ENCODE measurements at regions not wholly inside any gene's neighbourhood (a gene's known extent, or its start where the extent isn't known, plus 50 kb on each side); places are given as distances from the start of the nearest gene placed in this dataset.
"Not testable (repeated sequence)": the region's sequence is repeated elsewhere in the genome, so short reads cannot be mapped to it uniquely, and the experiment has no call there.

DNA sequence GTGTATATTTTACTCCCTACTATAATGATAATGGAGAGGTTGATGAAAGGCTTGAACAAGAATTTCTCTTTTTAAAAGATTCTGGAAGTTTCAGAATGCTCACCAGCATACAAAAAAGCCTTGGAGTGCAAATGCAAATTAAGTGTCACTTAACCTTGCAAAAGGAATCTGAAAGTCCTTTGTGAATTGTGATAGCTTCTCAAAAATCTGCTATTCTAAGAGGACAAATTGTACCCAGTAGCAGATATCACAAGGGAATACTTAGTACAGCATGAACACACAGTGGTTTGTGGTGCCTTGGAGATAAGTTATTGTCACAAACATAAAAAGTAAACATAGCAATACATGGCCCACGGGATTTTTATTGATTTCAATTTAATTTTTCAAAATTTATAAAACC lies 1208.3 kb upstream of the B3GALT2 start:
- in situ Hi-C loops (cut with HindIII; ENCODE audit: low sequenced_read_pairs), result no loop called here

DNA sequence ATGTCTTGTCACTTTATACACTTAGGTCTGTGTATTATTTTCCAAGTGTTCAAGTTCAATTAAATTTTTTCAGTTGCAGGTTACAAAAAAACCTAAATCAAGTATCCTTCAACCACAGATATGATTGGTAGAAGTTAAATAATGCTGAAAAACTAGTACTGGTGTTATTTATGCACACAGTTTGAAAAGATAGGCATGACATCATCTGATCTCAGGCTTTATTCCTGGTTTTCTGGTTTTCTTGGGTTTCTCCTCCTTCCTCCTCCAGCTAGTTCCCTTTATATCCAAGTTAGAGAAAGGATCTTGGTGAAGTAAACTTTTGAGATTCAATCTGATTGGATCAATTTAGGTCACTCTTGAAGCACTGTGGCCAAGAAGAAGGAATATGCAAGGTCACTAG lies 1201.1 kb upstream of the B3GALT2 start:
- in situ Hi-C loops (cut with HindIII; ENCODE audit: low sequenced_read_pairs), result no loop called here

DNA sequence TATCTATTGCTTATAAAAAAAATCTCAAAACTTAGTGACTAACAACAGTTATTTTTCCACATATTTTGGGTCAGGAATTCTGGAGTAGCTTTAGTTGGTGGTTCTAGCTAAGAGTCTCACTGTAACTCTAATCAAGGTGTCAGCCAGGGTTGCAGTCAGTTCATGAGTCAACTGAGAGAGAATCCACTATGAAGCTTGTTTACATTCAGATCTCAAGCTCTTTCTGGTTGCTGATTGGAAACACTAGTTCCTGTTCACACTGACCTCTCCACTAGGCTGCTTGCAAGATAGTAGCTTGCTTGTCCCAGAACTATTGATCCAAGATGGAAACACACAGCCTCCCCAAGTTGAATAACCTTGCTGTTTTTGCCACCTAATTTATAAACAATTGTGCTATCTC lies 1192.1 kb upstream of the B3GALT2 start:
- in situ Hi-C loops (cut with HindIII; ENCODE audit: low sequenced_read_pairs), result no loop called here

DNA sequence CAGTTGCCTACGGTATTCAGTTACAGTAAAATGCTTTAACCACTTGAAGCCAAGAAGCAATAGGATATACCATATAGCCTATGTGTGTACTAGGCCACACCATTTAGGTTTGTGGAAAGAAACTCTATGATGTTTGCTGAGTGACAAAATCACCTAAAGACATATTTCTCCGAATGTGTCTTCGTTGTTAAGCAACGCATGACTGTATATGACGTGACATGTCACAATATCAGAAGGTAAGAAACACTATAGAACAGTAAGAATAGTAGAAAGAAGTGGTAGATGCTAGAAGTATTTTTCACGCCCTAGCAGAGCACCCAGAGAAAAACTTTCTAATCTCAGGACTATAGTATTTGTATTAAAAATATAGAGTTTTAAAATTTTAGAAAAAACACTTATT lies 1188.2 kb upstream of the B3GALT2 start:
- in situ Hi-C loops (cut with HindIII; ENCODE audit: low sequenced_read_pairs), result no loop called here

DNA sequence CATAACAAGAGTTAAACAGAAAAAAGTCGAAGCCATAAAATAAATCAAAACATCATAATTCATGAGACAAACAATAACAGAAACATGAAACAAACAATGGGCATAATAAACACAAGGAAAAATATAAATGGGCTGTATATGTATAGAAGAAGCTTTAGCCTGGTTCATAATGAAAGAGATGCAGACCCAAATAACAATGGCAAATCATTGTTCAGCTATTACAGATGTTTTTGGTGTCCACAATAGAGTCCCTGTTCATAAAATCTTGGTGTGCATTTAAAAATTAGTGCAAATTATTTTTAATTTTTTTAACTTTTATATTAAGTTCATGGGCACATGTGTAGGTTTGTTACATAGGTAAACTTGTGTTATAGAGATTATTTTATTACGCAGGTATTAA lies 1185.9 kb upstream of the B3GALT2 start:
- in situ Hi-C loops (cut with HindIII; ENCODE audit: low sequenced_read_pairs), result no loop called here

DNA sequence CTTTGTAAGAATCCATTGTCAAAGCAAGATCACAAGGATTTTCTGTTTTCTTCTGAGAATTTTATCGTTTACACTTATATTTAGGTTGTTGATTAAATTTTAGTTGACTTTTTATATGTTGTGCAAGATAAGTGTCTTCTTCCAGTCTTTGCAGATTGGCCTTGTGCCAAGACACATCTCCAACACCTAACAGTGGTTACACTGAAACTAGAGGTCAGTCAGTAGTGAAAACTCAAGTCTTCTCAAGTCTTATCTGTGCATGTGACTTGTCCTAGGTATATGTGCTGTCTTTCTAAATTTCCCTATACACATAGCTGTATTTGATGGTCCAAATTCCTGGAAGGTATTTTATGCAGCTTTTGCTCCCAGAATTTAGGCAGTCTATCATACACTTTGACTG lies 1183.2 kb upstream of the B3GALT2 start:
- in situ Hi-C loops (cut with HindIII; ENCODE audit: low sequenced_read_pairs), result no loop called here

DNA sequence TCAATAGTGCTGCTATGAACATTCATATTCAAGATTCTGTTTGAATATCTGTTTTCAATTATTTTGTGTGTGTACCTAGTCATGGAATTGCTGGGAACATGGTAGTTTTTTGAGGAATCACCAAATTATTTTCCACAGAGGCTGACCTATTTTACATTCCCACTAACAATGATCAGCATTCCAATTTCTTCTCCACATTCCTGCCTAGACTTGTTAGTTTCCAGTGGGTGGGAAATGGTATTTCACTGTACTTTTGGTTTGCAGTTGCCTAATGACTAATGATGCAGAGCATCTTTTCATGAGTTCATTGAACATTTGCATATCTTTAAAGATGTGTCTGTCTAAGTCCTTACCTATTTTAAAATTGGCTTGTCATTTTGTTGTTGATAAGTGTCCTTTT lies 1182.6 kb upstream of the B3GALT2 start:
- in situ Hi-C loops (cut with HindIII; ENCODE audit: low sequenced_read_pairs), result no loop called here

DNA sequence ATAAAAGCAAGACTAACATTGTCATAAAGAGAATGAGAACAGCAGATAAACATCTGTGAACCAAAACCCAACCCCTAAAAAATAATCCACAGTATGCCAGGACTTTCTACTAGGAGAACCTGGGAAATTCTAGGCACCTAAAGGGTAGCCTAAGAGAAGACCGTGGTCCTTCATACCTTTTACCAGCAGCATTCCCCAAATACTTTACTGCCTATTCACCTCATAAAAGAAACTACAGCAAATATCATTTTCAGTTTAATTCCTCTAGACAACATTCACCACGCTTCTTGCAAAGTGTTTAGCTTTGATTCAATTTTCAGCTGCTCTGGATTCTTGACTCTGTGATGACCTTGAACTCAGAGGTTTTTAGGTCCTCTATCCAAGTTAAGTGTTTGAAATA lies 1180.7 kb upstream of the B3GALT2 start:
- in situ Hi-C loops (cut with HindIII; ENCODE audit: low sequenced_read_pairs), result no loop called here

DNA sequence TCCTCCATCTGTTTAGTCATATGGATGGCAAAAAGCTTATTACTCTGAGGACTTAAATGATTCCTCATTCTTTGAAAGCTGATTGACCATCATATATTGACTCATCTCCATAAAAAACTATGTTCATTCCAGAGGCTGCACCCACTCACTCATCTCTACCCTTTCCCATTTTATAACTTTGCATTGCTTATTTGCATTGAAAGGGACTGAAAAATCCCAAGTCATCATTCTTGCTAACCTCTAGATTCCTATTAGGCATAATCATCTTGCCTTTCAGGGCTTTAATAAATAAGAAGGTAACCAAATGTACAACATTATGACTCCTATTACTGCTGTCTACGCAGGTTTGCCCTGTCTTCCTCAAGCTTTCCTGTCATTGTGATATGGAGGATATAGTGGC lies 1180.3 kb upstream of the B3GALT2 start:
- in situ Hi-C loops (cut with HindIII; ENCODE audit: low sequenced_read_pairs), result no loop called here

DNA sequence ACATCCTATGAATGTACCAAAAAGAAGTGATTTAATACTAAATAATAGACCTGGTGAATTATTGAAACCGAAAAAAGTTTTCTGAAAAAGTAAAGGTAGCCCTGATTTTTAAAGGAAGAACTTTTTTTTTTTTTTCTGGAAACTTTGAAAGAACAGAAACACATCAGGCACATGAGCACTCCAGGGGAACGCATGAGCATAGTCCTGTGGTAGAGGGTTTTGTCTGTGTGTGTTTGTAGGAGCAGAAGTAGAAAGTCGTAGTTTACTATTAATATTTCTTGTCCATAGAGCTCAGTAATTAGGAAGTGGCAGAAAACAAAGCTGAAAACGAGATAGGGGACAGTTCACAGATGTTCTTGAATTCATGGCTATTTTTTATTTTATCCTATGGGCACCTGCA lies 1175.9 kb upstream of the B3GALT2 start:
- in situ Hi-C loops (cut with HindIII; ENCODE audit: low sequenced_read_pairs), result no loop called here

DNA sequence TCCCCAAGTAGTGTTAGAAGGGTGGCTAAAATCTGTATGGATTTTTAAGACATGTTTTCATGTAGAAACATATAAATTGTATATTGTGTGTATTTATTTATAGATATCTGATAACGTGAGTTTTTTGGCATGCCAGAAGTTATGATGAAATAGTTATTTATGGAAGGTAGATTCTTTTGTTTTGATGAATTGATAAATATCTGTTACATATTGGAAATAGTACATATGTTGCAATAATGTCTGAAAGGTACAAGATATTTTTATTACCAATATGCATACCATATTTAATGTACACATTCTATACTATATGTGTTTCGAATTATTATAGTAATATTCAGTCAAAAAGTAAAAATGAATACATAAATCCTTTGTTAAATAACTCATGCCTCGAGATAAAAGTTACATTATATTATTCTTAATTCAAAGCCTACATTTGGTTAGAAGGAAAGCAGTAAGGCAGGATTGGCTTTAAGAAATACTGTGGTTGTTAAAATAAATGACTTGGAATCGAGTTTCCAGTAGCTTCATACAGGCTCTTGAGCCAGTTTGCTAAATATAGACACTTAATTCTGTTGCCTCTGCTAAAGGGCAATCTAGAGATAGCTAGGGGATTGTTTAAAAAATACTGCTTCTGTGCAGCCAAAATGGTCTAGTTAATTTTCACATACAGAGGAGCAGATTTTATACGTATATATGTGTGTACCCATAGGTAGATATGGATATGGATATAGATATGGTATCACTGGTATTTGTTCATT lies 1175.1 kb upstream of the B3GALT2 start:
- in situ Hi-C loops (cut with HindIII; ENCODE audit: low sequenced_read_pairs), result no loop called here

DNA sequence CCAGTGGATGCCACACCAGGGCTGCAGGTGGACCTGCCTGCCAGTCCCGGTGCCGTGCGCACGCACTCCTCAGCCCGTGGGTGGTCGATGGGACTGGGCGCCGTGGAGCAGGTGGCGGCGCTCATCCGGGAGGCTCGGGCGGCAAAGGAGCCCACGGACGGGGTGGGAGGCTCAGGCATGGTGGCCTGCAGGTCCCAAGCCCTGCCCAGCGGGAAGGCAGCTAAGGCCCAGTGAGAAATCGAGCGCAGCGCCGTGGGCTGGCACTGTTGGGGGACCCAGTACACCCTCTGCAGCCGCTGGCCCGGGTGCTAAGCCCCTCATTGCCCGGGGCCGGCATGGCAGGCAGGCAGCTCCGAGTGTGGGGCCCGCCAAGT lies 1171.8 kb upstream of the B3GALT2 start:
- in situ Hi-C loops (cut with HindIII; ENCODE audit: low sequenced_read_pairs), result no loop called here

DNA sequence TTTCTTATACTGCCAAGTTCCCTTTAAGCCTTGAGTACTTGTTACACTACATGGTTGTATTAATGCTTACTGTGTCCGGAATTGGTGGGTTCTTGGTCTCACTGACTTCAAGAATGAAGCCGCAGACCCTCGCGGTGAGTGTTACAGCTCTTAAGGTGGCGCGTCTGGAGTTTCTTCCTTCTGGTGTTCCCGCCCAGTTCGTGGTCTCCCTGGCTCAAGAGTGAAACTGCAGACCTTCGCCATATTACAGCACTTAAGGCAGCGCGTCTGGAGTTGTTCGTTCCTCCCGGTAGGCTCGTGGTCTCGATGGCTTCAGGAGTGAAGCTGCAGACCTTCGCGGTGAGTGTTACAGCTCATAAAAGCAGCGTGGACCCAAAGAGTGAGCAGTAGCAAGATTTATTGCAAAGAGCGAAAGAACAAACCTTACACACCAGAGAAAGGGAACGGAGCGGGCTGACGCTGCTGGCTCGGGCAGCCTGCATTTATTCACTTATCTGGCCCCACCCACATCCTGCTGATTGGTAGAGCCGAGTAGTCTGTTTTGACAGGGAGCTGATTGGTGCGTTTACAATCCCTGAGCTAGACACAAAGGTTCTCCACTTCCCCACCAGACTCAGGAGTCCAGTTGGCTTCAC lies 1171.3 kb upstream of the B3GALT2 start:
- in situ Hi-C loops (cut with HindIII; ENCODE audit: low sequenced_read_pairs), result not testable (repeated sequence)

DNA sequence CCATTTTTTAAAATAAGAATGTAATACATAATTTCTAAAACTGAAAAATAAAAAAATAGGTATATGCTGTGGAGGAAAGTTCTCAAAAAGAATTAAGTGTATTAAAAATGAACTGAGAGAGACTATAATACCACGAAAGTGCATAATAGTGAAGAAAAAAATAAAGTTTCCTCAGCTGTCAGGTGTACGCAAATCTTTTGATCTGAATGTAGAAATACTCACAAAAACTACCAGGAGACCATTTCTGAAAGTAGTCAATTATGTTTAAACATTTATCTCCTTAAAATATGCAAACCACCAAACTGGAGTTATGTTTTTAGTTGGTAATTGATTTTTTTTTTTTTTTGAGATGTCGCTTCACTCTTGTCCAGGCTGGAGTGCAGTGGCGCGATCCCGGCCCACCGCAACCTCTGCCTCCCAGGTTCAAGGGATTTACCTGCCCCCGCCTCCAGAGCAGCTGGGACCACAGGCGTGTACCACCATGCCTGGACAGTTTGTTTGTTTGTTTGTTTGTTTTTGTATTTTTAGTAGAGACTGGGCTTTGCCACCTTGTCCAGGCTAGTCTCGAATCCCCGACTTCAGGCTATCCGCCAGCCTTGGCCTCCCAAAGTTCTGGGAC lies 1169.2 kb upstream of the B3GALT2 start:
- in situ Hi-C loops (cut with HindIII; ENCODE audit: low sequenced_read_pairs), result no loop called here

DNA sequence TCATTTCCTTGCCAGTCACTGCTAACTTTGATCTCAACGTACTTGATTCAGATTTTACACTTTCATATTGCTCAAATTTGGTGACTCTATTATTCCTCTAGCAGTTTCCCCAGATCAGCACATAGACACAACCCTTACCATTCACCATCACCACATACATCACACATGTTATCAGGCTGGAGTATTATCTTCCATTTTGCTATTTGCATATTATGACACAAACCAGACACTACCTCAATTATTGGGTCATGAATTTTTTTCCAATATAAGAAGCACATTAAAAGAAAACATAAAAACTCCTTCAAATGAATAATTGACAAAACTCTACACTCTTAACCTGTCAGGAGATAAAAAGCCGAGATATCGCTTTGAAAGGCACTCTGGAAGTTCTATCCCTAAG lies 1166.7 kb upstream of the B3GALT2 start:
- in situ Hi-C loops (cut with HindIII; ENCODE audit: low sequenced_read_pairs), result no loop called here

DNA sequence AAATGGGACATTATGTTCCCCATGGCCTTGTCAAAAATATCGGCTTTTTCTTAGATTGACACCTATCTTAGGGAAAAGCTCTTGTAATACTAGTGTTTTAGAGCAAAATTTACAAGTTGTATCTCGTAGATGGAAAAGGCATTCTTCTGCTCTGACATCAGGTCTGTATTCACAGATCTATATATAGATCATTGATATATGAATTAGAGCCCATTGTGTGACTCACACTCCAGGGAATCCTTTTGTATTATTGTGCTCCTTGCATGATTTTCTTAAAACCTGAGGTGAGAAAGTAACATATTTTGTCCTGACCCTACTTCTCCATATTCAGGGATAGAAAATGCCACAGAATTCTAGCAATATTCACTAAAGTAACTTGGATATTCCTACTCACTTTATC lies 1160.8 kb upstream of the B3GALT2 start:
- in situ Hi-C loops (cut with HindIII; ENCODE audit: low sequenced_read_pairs), result no loop called here

DNA sequence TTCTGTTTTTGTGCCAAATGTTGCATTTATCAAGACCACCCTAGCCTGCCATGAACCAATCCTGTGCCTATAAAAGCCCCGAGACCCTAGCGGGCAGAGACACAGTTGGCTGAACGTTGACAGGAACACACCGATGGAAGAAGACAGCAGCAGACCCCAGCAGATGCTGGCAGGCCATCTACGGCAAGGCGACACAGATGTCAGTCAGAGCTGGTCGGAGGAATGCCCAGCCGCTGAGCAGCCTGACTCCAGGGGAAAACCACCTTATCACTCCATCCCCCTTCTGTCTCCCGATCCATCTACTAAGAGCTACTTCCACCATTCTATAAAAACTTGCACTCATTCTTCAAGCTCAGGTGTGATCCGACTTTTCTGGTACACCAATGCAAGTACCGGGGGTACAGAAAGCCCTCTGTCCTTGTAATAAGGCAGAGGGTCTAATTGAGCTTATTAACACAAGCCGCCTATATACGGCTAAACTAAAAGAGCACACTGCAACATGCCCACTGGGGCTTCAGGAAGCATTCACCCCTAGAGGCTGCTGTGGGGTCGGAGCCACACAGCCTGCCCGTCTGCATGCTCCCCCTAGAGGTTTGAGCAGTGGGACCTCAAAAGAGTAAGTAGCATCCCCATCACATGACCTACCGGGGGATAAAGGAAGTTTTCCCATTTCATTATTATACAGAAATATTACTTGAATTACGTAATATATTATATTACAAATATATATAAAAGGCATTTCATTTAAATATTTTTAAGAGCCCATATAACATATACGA lies 1156.3 kb upstream of the B3GALT2 start:
- in situ Hi-C loops (cut with HindIII; ENCODE audit: low sequenced_read_pairs), result no loop called here

DNA sequence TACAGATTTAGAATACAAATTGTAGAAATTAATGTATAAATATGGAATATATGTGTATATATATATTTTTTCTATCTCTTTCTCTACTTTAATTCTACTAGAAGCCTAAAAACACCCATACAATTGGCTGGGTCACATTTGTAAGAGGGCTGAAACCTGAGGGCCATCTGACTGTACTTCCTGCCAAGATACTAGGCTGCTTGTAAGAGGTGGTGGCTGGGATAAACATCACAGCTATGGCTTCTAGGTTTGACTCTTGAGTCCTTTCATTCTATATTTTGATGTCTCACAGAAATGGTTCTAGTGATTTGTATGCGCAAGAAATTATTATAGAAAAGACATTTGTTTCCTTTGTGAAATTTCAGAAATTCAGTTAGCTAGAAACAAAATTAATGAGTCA lies 1155.2 kb upstream of the B3GALT2 start:
- in situ Hi-C loops (cut with HindIII; ENCODE audit: low sequenced_read_pairs), result no loop called here

DNA sequence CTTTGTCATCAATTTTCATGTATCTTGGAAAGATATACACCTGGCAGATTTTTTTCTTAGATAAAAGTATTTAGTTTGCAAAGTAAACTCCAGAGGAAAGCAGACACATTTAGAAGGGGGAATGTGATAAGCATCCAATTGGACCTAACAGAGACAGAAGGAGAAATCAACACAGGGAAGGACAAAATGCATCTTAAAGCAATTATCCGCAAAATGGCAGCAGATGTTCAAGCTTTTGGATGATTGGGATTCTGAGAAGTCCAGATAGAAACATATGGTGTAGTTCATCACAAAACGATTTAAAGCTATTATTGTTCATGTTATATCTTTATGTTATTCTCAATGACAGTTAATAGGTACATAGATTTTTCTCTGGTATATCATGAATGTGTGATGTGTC lies 1153.1 kb upstream of the B3GALT2 start:
- in situ Hi-C loops (cut with HindIII; ENCODE audit: low sequenced_read_pairs), result no loop called here

DNA sequence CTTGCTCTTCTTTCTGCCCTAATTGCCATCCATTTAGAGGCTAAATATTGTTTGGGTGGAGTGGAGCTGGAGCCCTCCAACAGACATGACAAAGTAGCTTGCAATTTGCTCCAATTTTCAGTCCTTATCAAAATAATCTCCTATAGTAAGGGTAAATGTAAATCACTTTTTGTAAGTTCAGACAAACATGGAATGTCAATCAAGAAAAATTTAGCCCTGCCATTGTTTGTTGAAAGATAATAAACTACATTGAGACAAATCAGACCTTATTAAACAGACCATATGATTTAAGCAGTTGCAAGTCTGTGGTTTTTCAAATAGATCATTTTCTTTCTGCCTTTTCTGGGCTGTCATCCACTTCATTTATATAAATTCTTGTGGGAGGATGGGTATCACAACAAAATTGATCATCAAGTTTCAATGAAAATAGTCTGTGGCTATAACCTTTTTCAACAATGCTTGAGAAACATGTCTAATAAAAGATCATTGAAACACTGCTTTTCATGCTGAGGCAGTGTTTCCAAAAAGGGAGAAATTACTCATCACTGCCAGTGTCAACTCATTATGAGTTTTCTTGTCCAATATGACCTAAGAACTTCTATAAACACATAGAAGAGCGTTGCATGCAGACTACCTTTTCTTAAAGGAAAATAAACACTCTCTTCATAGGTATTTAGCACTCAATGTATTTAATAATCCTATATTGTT lies 1152.0 kb upstream of the B3GALT2 start:
- in situ Hi-C loops (cut with HindIII; ENCODE audit: low sequenced_read_pairs), result no loop called here

DNA sequence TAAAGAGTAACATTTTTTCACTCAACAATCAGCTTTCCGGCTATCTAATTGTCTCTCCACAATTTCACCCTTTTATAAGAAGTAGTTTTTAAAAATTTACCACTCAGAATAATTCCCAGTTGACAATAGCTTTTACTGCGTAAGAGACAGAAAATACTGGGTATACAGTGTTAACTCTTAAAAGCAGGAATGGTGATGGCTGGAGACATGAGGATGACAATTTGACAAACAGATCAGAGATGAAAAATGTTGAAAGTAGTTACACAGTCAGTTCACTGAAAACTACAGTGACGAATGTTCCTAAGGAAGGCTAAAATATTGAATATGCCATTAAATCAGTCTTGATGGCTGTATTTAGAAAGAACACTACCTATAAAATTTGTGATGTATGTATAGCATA lies 1146.8 kb upstream of the B3GALT2 start:
- in situ Hi-C loops (cut with HindIII; ENCODE audit: low sequenced_read_pairs), result no loop called here

All from endothelial cell of hepatic sinusoid (primary cell).